H1 (cell line): ENCODE measurements at regions not wholly inside any gene's neighbourhood (a gene's known extent, or its start where the extent isn't known, plus 50 kb on each side); places are given as distances from the start of the nearest gene placed in this dataset.

Experiments used
- CTCF ChIA-PET: fragments of 300-600 bp; sonication (Branson Sonifier 250); formaldehyde crosslinking; loops from one replicate; lab custom pipeline; 2021; ENCODE audit not compliant: partially characterized antibody; lab: Charles Lee
- POLR2A ChIA-PET: fragments of 300-600 bp; sonication (Branson Sonifier 250); formaldehyde crosslinking; loops from one replicate; lab custom pipeline; 2021; ENCODE audit warnings: inconsistent platforms; ENCODE audit not compliant: partially characterized antibody; lab: Charles Lee
- DNase-seq, 2 experiments: peaks; one replicate each; pipeline versions ENCODE4 v3.0.0 to v3.0.0-alpha.2; 2010 to 2022; ENCODE audit warnings: low spot score in 2 of 2, low read depth in 1 of 2, mixed read lengths in 1 of 2
- FAIRE-seq: peaks from 2 replicates; lab custom pipeline; 2011; peaks lifted over from hg19 to GRCh38; lab: Jason Lieb, UNC
- H2AFZ ChIP-seq: 2 replicates; pipeline ENCODE4 v1.8.1; 2012; ENCODE audit warnings: low read length, inconsistent platforms
- H2AK5ac ChIP-seq: 2 replicates; pipeline ENCODE4 v1.6.1; 2013; ENCODE audit warnings: low read depth, low read length
- H2BK120ac ChIP-seq: replicated peaks from 2 replicates; pipeline ENCODE3; 2013; ENCODE audit warnings: low read depth, low read length, inconsistent platforms
- H2BK12ac ChIP-seq: 2 replicates; pipeline ENCODE4 v1.6.1; 2013; ENCODE audit warnings: low read depth, low read length
- H2BK15ac ChIP-seq: 2 replicates; pipeline ENCODE4 v1.6.1; 2013; ENCODE audit warnings: low read length
- H2BK20ac ChIP-seq: 2 replicates; pipeline ENCODE4 v1.6.1; 2013; ENCODE audit warnings: low read length
- H2BK5ac ChIP-seq: 2 replicates; pipeline ENCODE4 v1.6.1; 2013; ENCODE audit warnings: low read depth, low read length
- H3K14ac ChIP-seq: 2 replicates; pipeline ENCODE4 v1.6.1; 2013; ENCODE audit warnings: inconsistent platforms; ENCODE audit not compliant: insufficient read length
- H3K18ac ChIP-seq: 2 replicates; pipeline ENCODE4 v1.6.1; 2013; ENCODE audit warnings: low read length; ENCODE audit errors: extremely low read depth
- H3K23ac ChIP-seq: 2 replicates; pipeline ENCODE4 v1.6.1; 2013; ENCODE audit warnings: inconsistent platforms; ENCODE audit not compliant: insufficient read length
- H3K23me2 ChIP-seq: 2 replicates; pipeline ENCODE4 v1.6.1; 2013; ENCODE audit warnings: low read depth, low read length
- H3K27ac ChIP-seq: 2 replicates; pipeline ENCODE4 v1.6.1; 2011; ENCODE audit warnings: low read depth, low read length, inconsistent platforms
- H3K27me3 ChIP-seq, 4 experiments: replicated peaks in 1 of 4; 1 replicate in 1 of 4; 2 replicates in 3 of 4; pipeline versions ENCODE4 v1.6.1 to v1.8.1; 2011 to 2013; ENCODE audit warnings: low read length in 3 of 4, mild to moderate bottlenecking in 3 of 4, inconsistent platforms in 2 of 4, mixed read lengths in 2 of 4, moderate library complexity in 1 of 4; ENCODE audit not compliant: control insufficient read depth in 3 of 4, insufficient read depth in 3 of 4; ENCODE audit errors: extremely low read depth in 1 of 4
- H3K36me3 ChIP-seq, 4 experiments: 2 replicates each; pipeline versions ENCODE4 v1.6.1 to v1.8.1; 2011 to 2013; ENCODE audit warnings: mild to moderate bottlenecking in 4 of 4, low read length in 3 of 4, moderate library complexity in 2 of 4, control low read depth in 1 of 4, inconsistent platforms in 1 of 4; ENCODE audit not compliant: insufficient read depth in 4 of 4, control insufficient read depth in 2 of 4
- H3K4ac ChIP-seq: replicated peaks from 2 replicates; pipeline ENCODE3; 2013; ENCODE audit warnings: low read length, low read depth, mixed read lengths, inconsistent platforms; ENCODE audit not compliant: insufficient read length
- H3K4me1 ChIP-seq, 4 experiments: replicated peaks in 1 of 4; 1 replicate in 1 of 4; 2 replicates in 3 of 4; pipeline versions ENCODE4 v1.6.1 to v1.8.1; 2011 to 2013; ENCODE audit warnings: low read length in 3 of 4, inconsistent platforms in 2 of 4, mixed read lengths in 1 of 4; ENCODE audit not compliant: insufficient read depth in 4 of 4, control insufficient read depth in 3 of 4
- H3K4me2 ChIP-seq, 2 experiments: 2 replicates each; pipeline versions ENCODE4 v1.6.1 to v1.8.1; 2011 to 2013; ENCODE audit warnings: low read depth in 2 of 2, low read length in 2 of 2, control low read depth in 1 of 2, inconsistent platforms in 1 of 2, mild to moderate bottlenecking in 1 of 2; ENCODE audit not compliant: insufficient read depth in 1 of 2
- H3K4me3 ChIP-seq, 4 experiments: fragments of 200-600, 300-600 bp in 1 of 4; sonication (generic), shearing (Covaris generic), sonication (Bioruptor Twin) in 1 of 4; 2 replicates each; pipeline versions ENCODE4 v1.5.1 to v1.8.1; 2011 to 2016; ENCODE audit warnings: low read length in 4 of 4, low read depth in 3 of 4, control low read depth in 2 of 4, inconsistent platforms in 2 of 4, mild to moderate bottlenecking in 2 of 4, mixed read lengths in 1 of 4, moderate library complexity in 1 of 4; ENCODE audit not compliant: insufficient read depth in 2 of 4; ENCODE audit errors: extremely low read depth in 1 of 4
- H3K56ac ChIP-seq: replicated peaks from 2 replicates; pipeline ENCODE3; 2013; ENCODE audit warnings: low read depth, mild to moderate bottlenecking, mixed read lengths, low read length, inconsistent platforms; ENCODE audit not compliant: insufficient read length
- H3K79me1 ChIP-seq: 2 replicates; pipeline ENCODE4 v1.6.1; 2013; ENCODE audit warnings: low read depth, low read length, control low read depth
- H3K79me2 ChIP-seq, 2 experiments: 2 replicates each; pipeline versions ENCODE4 v1.6.1 to v1.8.1; 2012 to 2013; ENCODE audit warnings: low read length in 2 of 2, mild to moderate bottlenecking in 2 of 2, inconsistent platforms in 1 of 2; ENCODE audit not compliant: insufficient read depth in 2 of 2, control insufficient read depth in 1 of 2
- H3K9ac ChIP-seq, 4 experiments: replicated peaks in 1 of 4; 1 replicate in 1 of 4; 2 replicates in 3 of 4; pipeline versions ENCODE4 v1.6.1 to v1.8.1; 2011 to 2013; ENCODE audit warnings: low read depth in 3 of 4, low read length in 3 of 4, control low read depth in 2 of 4, mild to moderate bottlenecking in 2 of 4, moderate library complexity in 2 of 4, inconsistent platforms in 1 of 4; ENCODE audit errors: extremely low read depth in 1 of 4
- H3K9me3 ChIP-seq, 2 experiments: 2 replicates each; pipeline versions ENCODE4 v1.6.1 to v1.8.1; 2012 to 2013; ENCODE audit warnings: mild to moderate bottlenecking in 2 of 2, moderate library complexity in 2 of 2, control low read depth in 1 of 2, inconsistent platforms in 1 of 2, low read depth in 1 of 2, low read length in 1 of 2, mixed read lengths in 1 of 2; ENCODE audit not compliant: insufficient read depth in 2 of 2
- H4K20me1 ChIP-seq, 2 experiments: replicated peaks in 1 of 2; 2 replicates each; pipeline versions ENCODE3 to v1.8.1; 2011 to 2013; ENCODE audit warnings: inconsistent platforms in 2 of 2, low read length in 2 of 2, mild to moderate bottlenecking in 1 of 2; ENCODE audit not compliant: insufficient read depth in 2 of 2, control insufficient read depth in 1 of 2
- H4K5ac ChIP-seq: 2 replicates; pipeline ENCODE4 v1.6.1; 2013; ENCODE audit warnings: low read length, low read depth, mixed read lengths, inconsistent platforms; ENCODE audit not compliant: insufficient read length
- H4K8ac ChIP-seq: 2 replicates; pipeline ENCODE4 v1.8.0; 2013; ENCODE audit warnings: mild to moderate bottlenecking, moderate library complexity, low read length, inconsistent platforms; ENCODE audit not compliant: insufficient read depth; ENCODE audit errors: extremely low read depth
- H4K91ac ChIP-seq: replicated peaks from 2 replicates; pipeline ENCODE3; 2013; ENCODE audit warnings: low read length, mixed read lengths, inconsistent platforms; ENCODE audit not compliant: insufficient read length
- CHD2 ChIP-seq: IDR thresholded peaks from 2 replicates; pipeline ENCODE4 v1.6.1; 2012; ENCODE audit warnings: low read length, improper control_type of control experiment
- EGR1 ChIP-seq: IDR thresholded peaks from 2 replicates; pipeline ENCODE4 v1.6.1; 2011; ENCODE audit warnings: low read depth, low read length, borderline replicate concordance
- KDM1A ChIP-seq: fragments of 200-600, 300-600 bp; sonication (generic); IDR thresholded peaks from 2 replicates; pipeline ENCODE4 v1.7.1; 2016; ENCODE audit warnings: mild to moderate bottlenecking, low read length, borderline replicate concordance
- RFX5 ChIP-seq: IDR thresholded peaks from 2 replicates; pipeline ENCODE4 v1.6.1; 2011; ENCODE audit warnings: low read depth, low read length, improper control_type of control experiment, borderline replicate concordance
- SIN3A ChIP-seq, 2 experiments: IDR thresholded peaks in 1 of 2; conservative IDR thresholded peaks in 1 of 2; 2 replicates each; pipeline ENCODE4 v1.6.1; 2011 to 2012; ENCODE audit warnings: low read length in 2 of 2, improper control_type of control experiment in 1 of 2, low read depth in 1 of 2, mild to moderate bottlenecking in 1 of 2
- WGBS, 2 experiments: shearing (Covaris generic) in 1 of 2; methylation state at CpG; one replicate each; pipeline versions ENCODE4 v1.1.6 to v1.1.7; 2013 to 2015; ENCODE audit warnings: low lambda C conversion rate in 2 of 2, mixed read lengths in 2 of 2, inconsistent platforms in 1 of 2, low coverage in 1 of 2, missing lambda C conversion rate in 1 of 2; ENCODE audit not compliant: insufficient replicate concordance in 2 of 2, insufficient coverage in 1 of 2, insufficient read length in 1 of 2; ENCODE audit errors: extremely low coverage in 1 of 2, missing lambda C conversion rate in 1 of 2; 5-methylcytosine and 5-hydroxymethylcytosine counted together

DNA sequence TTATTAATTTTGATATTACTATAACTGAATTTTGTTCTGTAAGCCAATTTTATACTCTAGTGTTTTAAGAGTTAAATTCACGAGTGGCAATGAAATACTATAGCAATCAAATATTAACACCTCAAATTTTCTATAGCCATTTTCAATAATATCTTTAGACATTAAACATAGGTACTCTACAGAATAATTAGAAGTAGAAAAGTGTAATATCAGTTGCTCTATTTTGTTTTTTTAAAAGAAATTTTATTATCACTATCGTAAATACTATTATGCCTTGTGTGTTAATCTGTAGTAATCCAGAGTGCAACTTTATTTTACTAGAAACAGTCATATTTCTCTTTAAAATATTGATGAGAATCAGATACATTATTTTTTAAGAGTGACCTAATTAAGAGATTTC lies 691.2 kb downstream of the USP25 start:
- Histone ChIP-seq H2BK120ac (no peak overlapping the region), H3K4me3 (no peak overlapping the region), H3K9me3 (no peaks in the 10 kb centered on the region), H4K20me1 (no peaks in the 10 kb centered on the region), H2BK12ac (no peak overlapping the region), H3K79me1 (no peaks in the 10 kb centered on the region), H3K14ac (no peak overlapping the region), H4K91ac (no peak overlapping the region), H2AK5ac (no peak overlapping the region), H3K27me3 (no peaks in the 10 kb centered on the region), H2AFZ (no peak overlapping the region), H3K36me3 (no peaks in the 10 kb centered on the region), H2BK5ac (no peak overlapping the region), H3K4me2 (no peak overlapping the region), H3K56ac (no peak overlapping the region), H2BK15ac (no peak overlapping the region), H3K4ac (no peak overlapping the region), H3K27ac (no peak overlapping the region), H3K18ac (no peak overlapping the region), H3K9ac (no peak overlapping the region), H3K79me2 (no peaks in the 10 kb centered on the region), H3K23me2 (no peaks in the 10 kb centered on the region), H2BK20ac (no peak overlapping the region), H3K4me1 (no peaks in the 10 kb centered on the region), H4K5ac (no peak overlapping the region), H4K8ac (no peak overlapping the region), H3K23ac (no peak overlapping the region)
- no peak for DNase-seq
- POLR2A ChIA-PET: no interaction called here
- no peak for FAIRE-seq
- CTCF ChIA-PET: no interaction called here
- TF ChIP-seq EGR1 (no peak), CHD2 (no peak), KDM1A (no peak), SIN3A (conservative IDR thresholded peaks at IDR 0.05 in 1 of 2, IDR thresholded peaks at IDR 0.05 in 1 of 2; ENCODE audit: low read depth in 1 of 2, low read length in 2 of 2) (no peak), RFX5 (no peak)
- WGBS, 2 experiments: 89% methylated on average over 2 of the region's 2 CpGs; no CpG with 5 or more reads in 1 of the 2 experiments
